MCF 10A (cell line): ENCODE measurements at regions not wholly inside any gene's neighbourhood (a gene's known extent, or its start where the extent isn't known, plus 50 kb on each side); places are given as distances from the start of the nearest gene placed in this dataset.

Source experiments
- BruUV-seq: library from RNA; stranded (reverse); fragments of 400-500 nt; replicated peaks from 2 replicates; lab custom pipeline; 2021; lab: Mats Ljungman, UMichigan
- CTCF ChIA-PET: fragments of 300-600 bp; sonication (Branson Sonifier 250); formaldehyde crosslinking; extraction: SDS; loops from one replicate; lab custom pipeline; 2021; ENCODE audit warnings: antibody characterized with exemption, inconsistent platforms; lab: Yijun Ruan, JAX
- POLR2A ChIA-PET: fragments of 300-600, 350-650 bp; sonication (Branson Sonifier 250); formaldehyde crosslinking; extraction: SDS; loops from one replicate; lab custom pipeline; 2020; ENCODE audit warnings: antibody characterized with exemption, inconsistent platforms; lab: Yijun Ruan, JAX
- DNase-seq: peaks from one replicate; pipeline ENCODE4 v3.0.0-alpha.2; 2018; ENCODE audit not compliant: unreplicated experiment
- H3K27ac Mint-ChIP-seq: one replicate; pipeline ENCODE4 v1.8.0; 2022; ENCODE audit warnings: mild to moderate bottlenecking, low read depth, mixed read lengths; ENCODE audit not compliant: unreplicated experiment
- H3K27me3 Mint-ChIP-seq: one replicate; pipeline ENCODE4 v1.8.0; 2022; ENCODE audit warnings: mixed read lengths; ENCODE audit not compliant: insufficient read depth, unreplicated experiment
- H3K36me3 Mint-ChIP-seq: one replicate; pipeline ENCODE4 v1.8.0; 2022; ENCODE audit warnings: mild to moderate bottlenecking, moderate library complexity, mixed read lengths; ENCODE audit not compliant: insufficient read depth, unreplicated experiment
- H3K4me1 Mint-ChIP-seq: one replicate; pipeline ENCODE4 v1.8.0; 2022; ENCODE audit warnings: mixed read lengths; ENCODE audit not compliant: insufficient read depth, unreplicated experiment
- H3K4me3 Mint-ChIP-seq: one replicate; pipeline ENCODE4 v1.8.0; 2022; ENCODE audit warnings: mild to moderate bottlenecking, moderate library complexity, mixed read lengths; ENCODE audit not compliant: unreplicated experiment
- H3K9me3 Mint-ChIP-seq: one replicate; pipeline ENCODE4 v1.8.0; 2022; ENCODE audit warnings: mixed read lengths; ENCODE audit not compliant: unreplicated experiment
- CTCF ChIP-seq: fragments of 200-600 bp; IDR thresholded peaks from one replicate; pipeline ENCODE4 v1.8.0; 2022; ENCODE audit warnings: antibody characterized with exemption, mild to moderate bottlenecking; ENCODE audit not compliant: unreplicated experiment
- intact Hi-C: fragments of 100-400 bp; cut with micrococcal nuclease; formaldehyde crosslinking; loops from 2 replicates; pipeline ENCODE4 v1.14.1; 2022

DNA sequence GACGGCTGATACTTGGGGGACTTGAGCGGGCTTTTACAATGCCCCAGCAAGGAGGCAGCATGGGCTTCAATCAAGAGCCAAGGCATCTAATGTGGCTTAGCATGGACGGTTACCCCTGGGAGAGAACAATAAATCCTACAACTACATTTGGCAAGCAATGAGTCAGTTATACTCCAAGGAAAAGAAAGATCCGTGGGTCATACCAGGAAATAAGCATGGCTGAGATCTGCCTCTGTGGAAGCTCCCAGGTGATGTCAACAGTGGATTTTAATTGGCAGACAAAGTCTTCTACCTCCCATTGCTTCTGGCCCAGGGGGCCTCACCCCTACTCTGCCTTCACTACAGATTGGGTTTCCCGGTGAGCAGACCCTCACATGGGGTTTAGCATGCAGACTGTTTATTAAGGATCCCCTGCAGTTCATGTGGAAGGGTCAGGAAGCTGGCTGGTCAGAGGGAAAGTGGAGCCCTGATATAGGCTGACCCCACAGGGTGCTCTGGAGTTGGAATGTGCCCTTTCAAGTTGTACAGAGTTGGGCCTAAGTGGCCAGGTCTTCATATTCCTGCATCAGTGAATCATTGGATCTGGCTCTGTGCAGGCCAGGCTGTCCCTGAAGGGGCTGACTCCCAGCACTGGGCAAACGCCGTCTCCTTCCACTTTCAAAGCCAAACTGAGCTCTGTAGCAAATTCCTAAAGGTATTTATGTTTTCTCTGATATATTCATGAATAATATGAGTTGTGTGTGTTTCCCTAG is 91.3 kb upstream of the GGTLC1 start:
- H3K4me1 Mint-ChIP-seq: no peaks in the 10 kb centered on the region
- intact Hi-C loops: no loop called here
- no TSS peak for BruUV-seq
- peaks cover 40% of the 10 kb centered on the region for H3K9me3 Mint-ChIP-seq
- no peaks in the 10 kb centered on the region for H3K36me3 Mint-ChIP-seq
- POLR2A ChIA-PET: interaction anchor here (1.0 kb wide), 1 partner anchor 14 kb away, joined by 3 read pairs; no protein-coding TSS in a partner anchor
- CTCF ChIA-PET: interaction anchor here (0.6 kb wide), 3 partner anchors 20 to 582 kb away, joined by 3 to 6 read pairs (median 4); no protein-coding TSS in a partner anchor
- TF ChIP-seq CTCF: no peak
- H3K27me3 Mint-ChIP-seq: no peaks in the 10 kb centered on the region
- no peak overlapping the region for H3K27ac Mint-ChIP-seq
- H3K4me3 Mint-ChIP-seq: no peak overlapping the region
- no peak for DNase-seq

DNA sequence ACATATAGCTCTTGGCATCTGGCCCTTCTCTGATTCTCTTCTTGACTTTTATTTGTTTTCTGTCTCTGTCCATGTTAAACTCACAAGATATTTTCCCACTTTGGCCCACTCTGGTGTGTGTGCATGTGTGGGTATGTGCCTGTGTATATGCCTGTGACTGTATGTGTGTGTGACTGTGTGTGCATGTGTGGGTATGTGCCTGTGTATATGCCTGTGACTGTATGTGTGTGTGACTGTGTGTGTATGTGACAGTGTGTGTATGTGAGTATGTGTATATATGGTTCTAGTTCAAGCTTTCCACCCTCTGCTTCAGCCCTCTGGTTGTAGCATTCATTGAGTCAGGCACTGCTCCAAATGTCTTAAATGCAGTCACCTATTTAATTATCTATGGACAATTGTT is 88.6 kb upstream of the GGTLC1 start:
- intact Hi-C loops: no loop called here

GRCh38 chr20:24070679-24071078 is 82.1 kb upstream of the GGTLC1 start:
- intact Hi-C loops: no loop called here
- H3K27me3 Mint-ChIP-seq: no peaks in the 10 kb centered on the region

More for the DNA sequence above, 88.6 kb upstream of the GGTLC1 start:
- CTCF ChIA-PET: interaction anchor here (0.6 to 0.7 kb wide), 2 partner anchors 8 to 9 kb away, joined by 3 read pairs; no protein-coding TSS in a partner anchor
- DNase-seq: no peak
- TF ChIP-seq CTCF: no peak
- H3K27me3 Mint-ChIP-seq: no peaks in the 10 kb centered on the region
- H3K36me3 Mint-ChIP-seq: no peaks in the 10 kb centered on the region
- H3K4me3 Mint-ChIP-seq: no peak overlapping the region
- no peak overlapping the region for H3K27ac Mint-ChIP-seq
- POLR2A ChIA-PET: no interaction called here
- BruUV-seq: no TSS peak
- peaks cover 53% of the 10 kb centered on the region for H3K9me3 Mint-ChIP-seq
- no peaks in the 10 kb centered on the region for H3K4me1 Mint-ChIP-seq

More at GRCh38 chr20:24070679-24071078, 82.1 kb upstream of the GGTLC1 start:
- BruUV-seq: no TSS peak
- Mint-ChIP-seq H3K36me3 (no peaks in the 10 kb centered on the region), H3K4me3 (no peak overlapping the region), H3K4me1 (no peaks in the 10 kb centered on the region), H3K27ac (no peak overlapping the region), H3K9me3 (peaks cover 45% of the 10 kb centered on the region)
- DNase-seq: no peak
- POLR2A ChIA-PET: no interaction called here
- CTCF ChIA-PET: interaction anchor here (0.7 kb wide), 2 partner anchors 51 to 805 kb away, joined by 3 to 6 read pairs; no protein-coding TSS in a partner anchor
- no peak for TF ChIP-seq CTCF
